Fibroblast of lung (primary cell): ENCODE measurements at regions not wholly inside any gene's neighbourhood (a gene's known extent, or its start where the extent isn't known, plus 50 kb on each side); places are given as distances from the start of the nearest gene placed in this dataset.

Experiments used
- EZH2 ChIP-seq: IDR thresholded peaks from 2 replicates; pipeline ENCODE4 v1.5.1; 2012; ENCODE audit warnings: low read length, control low read depth, mild to moderate bottlenecking; ENCODE audit errors: missing control alignments
- TF ChIP-seq, protein P1 (sequence below), 2 donors: IDR thresholded peaks in 1 of 2; conservative IDR thresholded peaks in 1 of 2; 1 replicate in 1 of 2; 2 replicates in 1 of 2; pipeline ENCODE4 v1.5.1; 2011 to 2012; ENCODE audit warnings: low read length in 2 of 2, control low read depth in 1 of 2, inconsistent platforms in 1 of 2, low read depth in 1 of 2, mild to moderate bottlenecking in 1 of 2

DNA sequence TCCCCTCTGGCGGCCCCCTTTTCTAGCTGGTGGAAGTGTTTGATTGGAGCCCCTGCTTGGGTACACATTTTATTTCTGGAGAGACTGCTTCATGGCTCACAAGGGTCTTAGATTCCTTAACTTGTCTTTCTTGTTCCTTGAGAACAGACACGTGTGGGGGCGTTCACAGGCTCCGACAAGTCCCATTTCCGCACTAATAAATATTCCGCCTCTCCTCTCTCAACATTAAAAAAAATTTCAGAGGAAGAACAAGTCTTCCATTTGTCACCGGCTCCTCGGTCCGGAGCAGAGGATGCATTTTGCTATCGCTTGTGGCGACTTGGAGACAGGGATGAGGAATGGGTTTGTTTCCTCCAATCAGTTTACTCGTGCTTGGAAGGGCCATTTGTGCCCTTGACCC is 134.0 kb upstream of the PODXL start:
- TF ChIP-seq, protein P1, sequence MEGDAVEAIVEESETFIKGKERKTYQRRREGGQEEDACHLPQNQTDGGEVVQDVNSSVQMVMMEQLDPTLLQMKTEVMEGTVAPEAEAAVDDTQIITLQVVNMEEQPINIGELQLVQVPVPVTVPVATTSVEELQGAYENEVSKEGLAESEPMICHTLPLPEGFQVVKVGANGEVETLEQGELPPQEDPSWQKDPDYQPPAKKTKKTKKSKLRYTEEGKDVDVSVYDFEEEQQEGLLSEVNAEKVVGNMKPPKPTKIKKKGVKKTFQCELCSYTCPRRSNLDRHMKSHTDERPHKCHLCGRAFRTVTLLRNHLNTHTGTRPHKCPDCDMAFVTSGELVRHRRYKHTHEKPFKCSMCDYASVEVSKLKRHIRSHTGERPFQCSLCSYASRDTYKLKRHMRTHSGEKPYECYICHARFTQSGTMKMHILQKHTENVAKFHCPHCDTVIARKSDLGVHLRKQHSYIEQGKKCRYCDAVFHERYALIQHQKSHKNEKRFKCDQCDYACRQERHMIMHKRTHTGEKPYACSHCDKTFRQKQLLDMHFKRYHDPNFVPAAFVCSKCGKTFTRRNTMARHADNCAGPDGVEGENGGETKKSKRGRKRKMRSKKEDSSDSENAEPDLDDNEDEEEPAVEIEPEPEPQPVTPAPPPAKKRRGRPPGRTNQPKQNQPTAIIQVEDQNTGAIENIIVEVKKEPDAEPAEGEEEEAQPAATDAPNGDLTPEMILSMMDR (conservative IDR thresholded peaks at IDR 0.05 in 1 of 2, IDR thresholded peaks at IDR 0.05 in 1 of 2; ENCODE audit: low read depth in 1 of 2, low read length in 2 of 2) = no peak
- TF ChIP-seq EZH2 = no peak
